ENCODE measurements at regions not wholly inside any gene's neighbourhood (a gene's known extent, or its start where the extent isn't known, plus 50 kb on each side); places are given as distances from the start of the nearest gene placed in this dataset.

- Mint-ChIP-seq H3K4me3 (no peak overlapping the region), H3K4me1 (no peaks in the 10 kb centered on the region), H3K36me3 (ENCODE audit: low read depth) (no peaks in the 10 kb centered on the region), H3K27me3 (no peaks in the 10 kb centered on the region), H3K9me3 (no peaks in the 10 kb centered on the region), H3K27ac (no peak overlapping the region)
- POLR2A ChIA-PET = no interaction called here
- CTCF ChIA-PET = no interaction called here
- DNase-seq = no peak
Measured at GRCh38 chr5:155368490-155368889, 354.9 kb downstream of the KIF4B start.

- H3K27ac Mint-ChIP-seq = no peak overlapping the region
- POLR2A ChIA-PET = no interaction called here
- no peak overlapping the region for H3K4me3 Mint-ChIP-seq
- DNase-seq = no peak
- H3K36me3 Mint-ChIP-seq (ENCODE audit: low read depth) = no peaks in the 10 kb centered on the region
- H3K4me1 Mint-ChIP-seq = no peaks in the 10 kb centered on the region
- no peaks in the 10 kb centered on the region for H3K27me3 Mint-ChIP-seq
- CTCF ChIA-PET = no interaction called here
- no peaks in the 10 kb centered on the region for H3K9me3 Mint-ChIP-seq
Measured at GRCh38 chr5:155380480-155380879, 366.9 kb downstream of the KIF4B start.

GRCh38 chr5:155381654-155382053, 368.1 kb downstream of the KIF4B start:
- POLR2A ChIA-PET = no interaction called here
- CTCF ChIA-PET = no interaction called here
- Mint-ChIP-seq H3K36me3 (ENCODE audit: low read depth) (no peaks in the 10 kb centered on the region), H3K4me3 (no peak overlapping the region), H3K27ac (no peak overlapping the region), H3K27me3 (no peaks in the 10 kb centered on the region), H3K4me1 (no peaks in the 10 kb centered on the region), H3K9me3 (no peaks in the 10 kb centered on the region)
- no peak for DNase-seq

- Mint-ChIP-seq H3K27ac (no peak overlapping the region), H3K4me3 (no peak overlapping the region), H3K36me3 (ENCODE audit: low read depth) (no peaks in the 10 kb centered on the region), H3K27me3 (no peaks in the 10 kb centered on the region), H3K9me3 (no peaks in the 10 kb centered on the region), H3K4me1 (no peaks in the 10 kb centered on the region)
- ChIA-PET CTCF (no interaction called here), POLR2A (no interaction called here)
- no peak for DNase-seq
Measured at GRCh38 chr5:155389498-155389897, 375.9 kb downstream of the KIF4B start.

GRCh38 chr5:155394727-155395126, 381.2 kb downstream of the KIF4B start:
- Mint-ChIP-seq H3K36me3 (ENCODE audit: low read depth) (no peaks in the 10 kb centered on the region), H3K27ac (no peak overlapping the region), H3K9me3 (no peaks in the 10 kb centered on the region), H3K4me3 (no peak overlapping the region), H3K27me3 (no peaks in the 10 kb centered on the region), H3K4me1 (no peaks in the 10 kb centered on the region)
- ChIA-PET CTCF (no interaction called here), POLR2A (no interaction called here)
- no peak for DNase-seq

- no peak overlapping the region for H3K4me3 Mint-ChIP-seq
- POLR2A ChIA-PET = no interaction called here
- CTCF ChIA-PET = no interaction called here
- DNase-seq = no peak
- H3K4me1 Mint-ChIP-seq = no peaks in the 10 kb centered on the region
- no peak overlapping the region for H3K27ac Mint-ChIP-seq
- H3K27me3 Mint-ChIP-seq = no peaks in the 10 kb centered on the region
- H3K36me3 Mint-ChIP-seq (ENCODE audit: low read depth) = no peaks in the 10 kb centered on the region
- peaks cover 8% of the 10 kb centered on the region for H3K9me3 Mint-ChIP-seq
Measured at GRCh38 chr5:155402927-155403640, 389.5 kb downstream of the KIF4B start.

- no peak for DNase-seq
- Mint-ChIP-seq H3K27me3 (no peaks in the 10 kb centered on the region), H3K4me1 (no peaks in the 10 kb centered on the region)
Measured at GRCh38 chr5:155406815-155407214, 393.3 kb downstream of the KIF4B start.

GRCh38 chr5:155408465-155408864, 394.9 kb downstream of the KIF4B start:
- peaks cover 6% of the 10 kb centered on the region for H3K9me3 Mint-ChIP-seq
- H3K27ac Mint-ChIP-seq = no peak overlapping the region
- DNase-seq = no peak
- no peaks in the 10 kb centered on the region for H3K4me1 Mint-ChIP-seq
- H3K4me3 Mint-ChIP-seq = no peak overlapping the region
- CTCF ChIA-PET = no interaction called here
- POLR2A ChIA-PET = no interaction called here
- no peaks in the 10 kb centered on the region for H3K27me3 Mint-ChIP-seq
- no peaks in the 10 kb centered on the region for H3K36me3 Mint-ChIP-seq (ENCODE audit: low read depth)

More at GRCh38 chr5:155406815-155407214, 393.3 kb downstream of the KIF4B start:
- POLR2A ChIA-PET = no interaction called here
- no peak overlapping the region for H3K27ac Mint-ChIP-seq
- CTCF ChIA-PET = no interaction called here
- no peaks in the 10 kb centered on the region for H3K36me3 Mint-ChIP-seq (ENCODE audit: low read depth)
- no peak overlapping the region for H3K4me3 Mint-ChIP-seq
- H3K9me3 Mint-ChIP-seq = peaks cover 8% of the 10 kb centered on the region

- H3K36me3 Mint-ChIP-seq (ENCODE audit: low read depth) = no peaks in the 10 kb centered on the region
- H3K27me3 Mint-ChIP-seq = no peaks in the 10 kb centered on the region
- H3K27ac Mint-ChIP-seq = no peak overlapping the region
- H3K9me3 Mint-ChIP-seq = no peaks in the 10 kb centered on the region
- H3K4me3 Mint-ChIP-seq = no peak overlapping the region
- POLR2A ChIA-PET = no interaction called here
- no peak for DNase-seq
- H3K4me1 Mint-ChIP-seq = no peaks in the 10 kb centered on the region
- CTCF ChIA-PET = no interaction called here
Measured at GRCh38 chr5:155416765-155417164, 403.2 kb downstream of the KIF4B start.

GRCh38 chr5:155418960-155419579, 405.5 kb downstream of the KIF4B start:
- POLR2A ChIA-PET = no interaction called here
- Mint-ChIP-seq H3K36me3 (ENCODE audit: low read depth) (no peaks in the 10 kb centered on the region), H3K9me3 (no peaks in the 10 kb centered on the region), H3K4me1 (no peaks in the 10 kb centered on the region), H3K27me3 (no peaks in the 10 kb centered on the region), H3K27ac (no peak overlapping the region), H3K4me3 (no peak overlapping the region)
- no peak for DNase-seq
- CTCF ChIA-PET = no interaction called here

GRCh38 chr5:155430192-155430591, 416.6 kb downstream of the KIF4B start:
- no peaks in the 10 kb centered on the region for H3K36me3 Mint-ChIP-seq (ENCODE audit: low read depth)
- CTCF ChIA-PET = no interaction called here
- H3K27me3 Mint-ChIP-seq = no peaks in the 10 kb centered on the region
- H3K27ac Mint-ChIP-seq = no peak overlapping the region
- H3K4me1 Mint-ChIP-seq = no peaks in the 10 kb centered on the region
- no peak overlapping the region for H3K4me3 Mint-ChIP-seq
- H3K9me3 Mint-ChIP-seq = no peaks in the 10 kb centered on the region
- no peak for DNase-seq
- POLR2A ChIA-PET = no interaction called here

- Mint-ChIP-seq H3K4me1 (no peaks in the 10 kb centered on the region), H3K27ac (no peak overlapping the region), H3K36me3 (ENCODE audit: low read depth) (no peaks in the 10 kb centered on the region), H3K4me3 (no peak overlapping the region), H3K27me3 (no peaks in the 10 kb centered on the region), H3K9me3 (no peaks in the 10 kb centered on the region)
- POLR2A ChIA-PET = no interaction called here
- DNase-seq = no peak
- CTCF ChIA-PET = no interaction called here
Measured at GRCh38 chr5:155434267-155434666, 420.7 kb downstream of the KIF4B start.

- Mint-ChIP-seq H3K27ac (no peak overlapping the region), H3K4me3 (no peak overlapping the region), H3K9me3 (no peaks in the 10 kb centered on the region), H3K4me1 (no peaks in the 10 kb centered on the region), H3K27me3 (no peaks in the 10 kb centered on the region), H3K36me3 (ENCODE audit: low read depth) (no peaks in the 10 kb centered on the region)
- ChIA-PET POLR2A (no interaction called here), CTCF (no interaction called here)
- no peak for DNase-seq
Measured at GRCh38 chr5:155434681-155435080, 421.1 kb downstream of the KIF4B start.

- POLR2A ChIA-PET = no interaction called here
- Mint-ChIP-seq H3K27me3 (no peaks in the 10 kb centered on the region), H3K27ac (no peak overlapping the region), H3K4me1 (no peaks in the 10 kb centered on the region), H3K9me3 (no peaks in the 10 kb centered on the region), H3K4me3 (no peak overlapping the region), H3K36me3 (ENCODE audit: low read depth) (no peaks in the 10 kb centered on the region)
- CTCF ChIA-PET = no interaction called here
- DNase-seq = no peak
Measured at GRCh38 chr5:155441849-155442248, 428.3 kb downstream of the KIF4B start.
